GM19452 (cell line): ENCODE measurements at regions not wholly inside any gene's neighbourhood (a gene's known extent, or its start where the extent isn't known, plus 50 kb on each side); places are given as distances from the start of the nearest gene placed in this dataset.

ENCODE experiments used
- ATAC-seq: cut with Tn5 transposase; IDR thresholded peaks from one replicate; pipeline ENCODE4 v1.9.1; 2021; ENCODE audit not compliant: unreplicated experiment

GRCh38 chr6:100268326-100268725, 196.4 kb downstream of the SIM1 start:
- ATAC-seq = no peak

- ATAC-seq = no peak
Observed at GRCh38 chr6:100267721-100268123, 197.0 kb downstream of the SIM1 start.

- no peak for ATAC-seq
Observed at GRCh38 chr6:100266494-100267401, 198.0 kb downstream of the SIM1 start.

GRCh38 chr6:100262086-100262485, 202.6 kb downstream of the SIM1 start:
- no peak for ATAC-seq

GRCh38 chr6:100261486-100261885, 203.2 kb downstream of the SIM1 start:
- ATAC-seq = no peak

- no peak for ATAC-seq
Observed at GRCh38 chr6:100260584-100260983, 204.1 kb downstream of the SIM1 start.

- ATAC-seq = no peak
Observed at GRCh38 chr6:100259865-100260264, 204.9 kb downstream of the SIM1 start.

- no peak for ATAC-seq
Observed at GRCh38 chr6:100258752-100259151, 206.0 kb downstream of the SIM1 start.

- peak; percentile 92 for ATAC-seq
Observed at GRCh38 chr6:100257793-100258395, 206.8 kb downstream of the SIM1 start.

- no peak for ATAC-seq
Observed at GRCh38 chr6:100255701-100256100, 209.0 kb downstream of the SIM1 start.

GRCh38 chr6:100247123-100247522, 217.6 kb downstream of the SIM1 start:
- ATAC-seq = no peak

- no peak for ATAC-seq
Observed at GRCh38 chr6:100246206-100246605, 218.5 kb downstream of the SIM1 start.

- ATAC-seq = no peak
Observed at GRCh38 chr6:100240798-100241197, 223.9 kb downstream of the SIM1 start.

GRCh38 chr6:100237821-100238220, 226.9 kb downstream of the SIM1 start:
- ATAC-seq = no peak

- ATAC-seq = no peak
Observed at GRCh38 chr6:100236389-100236788, 228.3 kb downstream of the SIM1 start.

- no peak for ATAC-seq
Observed at GRCh38 chr6:100235631-100236030, 229.1 kb downstream of the SIM1 start.

GRCh38 chr6:100234625-100235024, 230.1 kb downstream of the SIM1 start:
- no peak for ATAC-seq

GRCh38 chr6:100232781-100233573, 231.7 kb downstream of the SIM1 start:
- ATAC-seq = no peak

- ATAC-seq = no peak
Observed at GRCh38 chr6:100230953-100231316, 233.8 kb downstream of the SIM1 start.

- no peak for ATAC-seq
Observed at GRCh38 chr6:100230115-100230952, 234.4 kb downstream of the SIM1 start.

- no peak for ATAC-seq
Observed at GRCh38 chr6:100229512-100229911, 235.2 kb downstream of the SIM1 start.
